Stimulated activated CD4-positive, alpha-beta T cell treated with anti-CD3 and anti-CD28 coated beads, Interleukin-1b, Interleukin-23, amount 100 ng/mL, for 4 hours (primary cell): ENCODE measurements at regions not wholly inside any gene's neighbourhood (a gene's known extent, or its start where the extent isn't known, plus 50 kb on each side); places are given as distances from the start of the nearest gene placed in this dataset.

Experiments used
- DNase-seq, 2 donors: peaks; one replicate each; pipeline ENCODE4 v3.0.0-alpha.2; 2020; ENCODE audit warnings: low read depth in 2 of 2

GRCh38 chr2:19035238-19035637 lies 323.2 kb downstream of the OSR1 start:
- no peak for DNase-seq

DNA sequence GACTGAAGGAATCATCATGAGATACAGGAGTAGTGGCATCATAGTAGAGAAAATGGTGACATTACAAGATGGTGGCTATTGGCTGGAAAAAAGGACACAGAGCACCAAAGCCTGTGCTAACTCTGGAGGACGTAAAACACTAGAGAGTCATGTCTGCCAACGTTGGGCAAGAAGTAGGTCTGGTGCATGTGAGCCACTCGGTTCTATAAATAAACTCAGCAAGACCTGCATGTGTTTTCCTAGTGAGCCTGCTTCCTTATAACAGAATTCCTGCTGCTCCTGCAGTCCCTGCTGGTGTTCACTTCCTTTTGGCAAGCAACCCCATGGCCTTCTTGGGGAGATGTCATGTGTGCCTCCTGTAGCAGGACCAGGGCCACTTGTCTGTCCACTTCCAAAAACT lies 325.2 kb downstream of the OSR1 start:
- DNase-seq: no peak

GRCh38 chr2:19031642-19032041 lies 326.8 kb downstream of the OSR1 start:
- no peak for DNase-seq

DNA sequence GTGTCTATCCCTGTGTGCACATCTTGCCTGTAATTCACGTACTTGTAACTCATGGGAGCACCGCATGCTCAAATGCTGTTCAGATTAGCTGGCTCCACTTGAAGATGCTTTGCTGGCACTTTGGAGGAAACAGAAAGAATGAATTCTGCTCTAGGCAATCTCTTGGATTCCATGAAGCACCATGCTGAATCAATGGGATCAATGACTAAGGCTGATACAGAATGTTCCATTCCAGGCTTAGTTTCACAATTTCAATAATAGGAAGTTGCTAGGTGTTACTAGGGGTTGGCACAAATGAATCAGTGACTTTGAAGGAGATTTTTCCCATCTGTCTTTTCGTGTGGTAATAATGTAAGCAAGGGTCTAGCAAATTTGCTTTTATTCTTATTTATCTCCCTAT lies 328.8 kb downstream of the OSR1 start:
- no peak for DNase-seq

DNA sequence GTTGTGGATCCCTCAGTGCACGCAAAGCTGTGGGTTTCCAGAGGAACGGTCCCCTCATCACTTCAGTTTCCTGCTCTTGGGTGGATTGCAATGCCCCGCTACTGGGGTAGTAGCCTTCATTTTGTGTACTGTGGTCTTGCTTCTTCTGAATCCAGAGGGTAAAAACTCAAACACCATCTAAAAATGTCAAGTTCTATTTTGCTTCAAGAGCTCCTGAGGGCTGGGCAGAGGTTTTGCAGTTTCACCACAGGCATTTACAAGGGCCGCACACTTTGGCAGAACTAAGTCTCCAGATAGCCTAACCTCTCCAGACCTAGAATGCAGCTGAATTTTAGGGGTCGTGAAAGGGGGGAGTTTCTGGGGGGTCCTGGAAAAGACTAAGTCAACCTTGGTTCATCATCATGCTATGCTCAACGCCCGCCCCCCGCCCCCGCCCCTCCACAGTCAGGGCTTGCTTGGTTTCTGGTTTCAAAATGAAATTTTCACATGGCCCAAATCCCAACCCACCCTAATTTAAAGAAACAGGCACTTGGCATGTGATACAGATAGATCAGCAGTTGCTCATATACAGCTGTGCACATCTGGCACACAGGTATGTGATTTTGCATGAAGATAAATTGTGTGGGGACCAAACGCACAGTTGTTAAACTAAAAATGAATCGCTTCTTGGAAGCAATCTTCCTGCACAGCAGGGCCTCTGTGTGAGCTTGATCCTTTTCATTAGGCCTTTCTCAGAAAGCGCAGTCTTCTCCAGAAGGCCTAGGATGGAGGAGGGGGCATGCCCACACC lies 329.6 kb downstream of the OSR1 start:
- no peak for DNase-seq

GRCh38 chr2:19027626-19028025 lies 330.8 kb downstream of the OSR1 start:
- DNase-seq: no peak

DNA sequence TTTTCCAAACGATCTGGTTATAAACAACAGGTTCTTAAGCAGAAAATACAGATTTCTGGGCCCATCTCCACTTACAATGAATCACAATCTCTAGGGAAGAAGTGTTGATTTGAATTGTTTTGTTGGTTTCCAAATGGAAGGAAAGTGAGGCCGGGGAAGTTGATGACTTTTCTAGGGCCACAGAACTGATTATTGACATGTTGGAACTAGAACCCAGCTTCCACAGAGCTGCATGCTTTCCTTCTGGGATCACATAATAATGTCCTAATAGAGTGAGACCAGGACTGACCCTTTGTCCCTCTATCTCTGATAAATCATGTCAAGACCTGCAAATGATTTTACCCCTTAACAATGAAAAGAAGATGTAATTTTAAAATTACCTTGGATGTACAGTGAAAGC lies 332.2 kb downstream of the OSR1 start:
- DNase-seq: no peak

DNA sequence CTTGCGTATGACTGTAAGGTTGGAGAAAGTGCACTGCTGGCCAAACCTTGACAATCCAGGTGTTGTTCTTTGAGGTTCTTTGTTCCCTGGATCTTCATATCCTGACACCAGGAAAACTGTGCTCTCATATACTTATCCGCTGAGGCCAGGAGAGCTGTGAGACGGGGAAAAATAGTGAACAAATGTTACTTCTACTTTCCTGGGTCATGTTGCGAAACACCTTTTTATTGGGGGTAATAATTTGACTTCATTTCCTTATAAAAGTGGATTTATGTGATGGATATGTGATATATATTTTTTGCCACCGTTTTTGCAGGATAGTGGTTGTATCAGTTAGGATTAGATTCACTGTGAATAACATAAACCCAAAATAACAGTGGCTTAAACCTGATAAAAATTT lies 336.1 kb downstream of the OSR1 start:
- DNase-seq: no peak

DNA sequence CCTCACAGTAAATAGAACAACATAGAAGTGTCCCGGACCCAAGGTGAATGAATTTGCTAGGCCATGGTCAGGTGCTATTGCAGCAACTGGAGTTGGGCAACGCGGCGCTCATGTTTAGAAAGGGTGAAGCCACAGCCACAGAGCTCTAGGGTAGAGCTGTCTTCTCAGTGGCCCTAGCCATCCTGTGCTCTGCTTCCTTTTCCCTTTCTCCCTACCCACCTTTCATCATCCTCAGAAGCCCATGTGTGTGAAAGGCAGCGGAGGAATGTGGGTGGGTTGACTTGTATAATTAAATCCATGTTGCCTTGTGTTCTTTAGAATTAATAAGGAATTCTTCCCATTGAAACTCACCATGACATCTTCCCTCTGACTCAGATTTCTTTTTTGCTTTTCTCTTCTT lies 336.7 kb downstream of the OSR1 start:
- DNase-seq: no peak

- DNase-seq: no peak
Measured at GRCh38 chr2:19021100-19021476, 337.3 kb downstream of the OSR1 start.

DNA sequence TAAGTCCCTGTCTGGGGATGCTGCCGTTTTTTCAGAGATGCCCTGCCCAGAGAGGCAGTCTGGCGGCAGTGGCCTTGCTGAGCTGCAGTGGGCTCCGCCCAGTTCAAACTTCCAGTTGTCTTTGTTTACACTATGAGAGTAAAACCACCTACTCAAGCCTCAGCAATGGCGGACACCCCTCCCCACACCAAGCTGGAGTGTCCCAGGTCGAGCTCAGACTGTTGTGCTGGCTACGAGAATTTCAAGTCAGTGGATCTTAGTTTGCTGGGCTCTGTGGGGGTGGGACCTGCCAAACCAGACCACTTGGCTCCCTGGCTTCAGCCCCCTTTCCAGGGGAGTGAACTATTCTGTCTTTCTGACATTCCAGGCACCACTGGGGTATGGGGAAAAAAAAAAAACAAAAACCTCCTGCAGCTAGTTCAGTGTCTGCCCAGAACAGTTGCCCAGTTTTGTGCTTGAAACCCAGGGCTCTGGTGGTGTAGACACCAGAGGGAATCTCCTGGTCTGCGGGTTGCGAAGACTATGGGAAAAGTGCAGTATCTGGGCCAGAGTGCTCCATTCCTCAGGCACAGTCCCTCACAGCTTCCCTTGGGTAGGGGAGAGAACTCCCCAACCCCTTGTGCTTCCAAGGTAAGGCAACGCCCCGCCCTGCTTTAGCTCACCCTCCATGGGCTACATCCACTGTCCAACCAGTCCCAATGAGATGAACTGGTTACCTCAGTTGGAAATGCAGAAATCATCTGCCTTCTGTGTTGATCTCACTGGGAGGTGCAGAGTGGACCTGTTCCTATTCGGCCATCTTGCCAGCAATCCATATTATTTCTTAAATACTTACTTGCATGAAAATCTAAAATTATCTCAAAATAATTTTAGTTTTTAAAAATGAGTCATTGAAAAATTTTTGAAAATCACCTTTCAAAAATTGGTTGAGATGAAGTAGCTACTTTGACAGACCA lies 338.0 kb downstream of the OSR1 start:
- no peak for DNase-seq

GRCh38 chr2:19009510-19009909 lies 348.9 kb downstream of the OSR1 start:
- no peak for DNase-seq

DNA sequence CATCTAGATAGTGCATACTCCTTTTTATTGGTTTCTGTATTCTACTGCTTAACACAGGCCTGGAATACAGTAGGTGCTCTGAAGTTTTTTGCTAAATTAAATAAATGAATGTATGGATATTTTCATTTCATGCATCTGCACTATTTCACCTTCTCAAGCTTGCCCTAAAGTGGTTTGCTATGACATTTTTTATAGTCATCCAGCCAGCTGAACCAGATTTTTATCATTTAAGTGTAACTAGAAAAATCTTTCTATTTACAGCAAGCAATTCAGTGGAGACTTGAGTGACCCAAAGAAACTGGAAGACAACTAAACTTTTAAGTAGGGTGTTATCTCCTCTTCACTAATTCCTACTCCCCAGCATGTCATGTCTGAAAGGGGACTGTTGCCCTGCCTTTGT lies 354.9 kb downstream of the OSR1 start:
- DNase-seq: no peak

- no peak for DNase-seq
Measured at GRCh38 chr2:19000776-19001175, 357.6 kb downstream of the OSR1 start.

DNA sequence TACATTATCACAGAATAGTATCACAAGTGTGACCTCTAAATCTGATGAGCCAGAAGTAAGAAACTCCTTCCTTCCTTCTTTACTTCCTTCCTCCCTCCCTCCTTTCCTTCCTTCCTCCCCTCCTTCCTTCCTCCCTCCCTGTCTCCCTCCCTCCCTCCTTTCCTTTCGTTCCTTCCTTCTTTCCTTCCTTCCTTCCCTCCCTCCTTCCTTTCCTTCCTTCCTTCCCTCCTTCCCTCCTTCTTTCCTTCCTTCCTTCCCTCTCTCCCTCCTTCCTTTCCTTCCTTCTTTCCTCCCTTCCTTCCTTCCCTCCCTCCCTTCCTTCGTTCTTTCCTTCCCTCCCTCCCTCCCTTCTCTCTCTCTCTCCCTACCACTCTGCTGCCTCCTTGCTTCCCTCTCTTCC lies 359.2 kb downstream of the OSR1 start:
- no peak for DNase-seq

DNA sequence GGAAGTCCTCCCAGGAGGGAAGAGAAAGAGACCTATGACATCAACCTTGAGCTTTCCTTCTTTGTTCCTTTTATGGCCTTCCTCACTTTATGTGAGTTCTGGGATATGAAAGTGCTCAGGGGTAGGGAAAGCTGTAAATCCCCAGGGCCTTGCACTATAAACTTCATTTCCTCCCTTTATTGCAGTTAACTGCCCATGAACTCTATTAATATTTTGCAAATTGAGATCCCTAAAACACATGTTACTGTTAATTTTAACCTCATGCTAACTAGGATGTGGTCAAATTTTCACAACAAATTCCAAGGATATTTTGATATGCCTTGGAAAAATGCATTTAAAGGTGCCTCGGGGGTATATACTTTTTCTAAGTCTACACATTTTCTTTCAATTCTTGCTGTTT lies 359.9 kb downstream of the OSR1 start:
- DNase-seq: no peak

GRCh38 chr2:18993756-18994338 lies 364.6 kb downstream of the OSR1 start:
- no peak for DNase-seq

GRCh38 chr2:18991177-18992168 lies 366.9 kb downstream of the OSR1 start:
- no peak for DNase-seq

- DNase-seq: no peak
Measured at GRCh38 chr2:18988631-18989232, 369.7 kb downstream of the OSR1 start.

- DNase-seq: no peak
Measured at GRCh38 chr2:18987592-18988073, 370.8 kb downstream of the OSR1 start.

GRCh38 chr2:18987016-18987415 lies 371.4 kb downstream of the OSR1 start:
- DNase-seq: no peak
